RCC 7860 (cell line): ENCODE measurements at regions not wholly inside any gene's neighbourhood (a gene's known extent, or its start where the extent isn't known, plus 50 kb on each side); places are given as distances from the start of the nearest gene placed in this dataset.
"Not testable (repeated sequence)": the region's sequence is repeated elsewhere in the genome, so short reads cannot be mapped to it uniquely, and the experiment has no call there.

Experiments
- DNase-seq: peaks from one replicate; pipeline ENCODE4 v3.0.0-alpha.2; 2015; ENCODE audit warnings: low spot score
- FAIRE-seq: peaks from 2 replicates; lab custom pipeline; 2012; peaks lifted over from hg19 to GRCh38; lab: Jason Lieb, UNC

GRCh38 chr2:176879426-176879995, 333.1 kb upstream of the HNRNPA3 start:
- no peak for DNase-seq
- no peak for FAIRE-seq

- not testable (repeated sequence) for FAIRE-seq, DNase-seq
Observed at GRCh38 chr2:176882045-176882444, 330.5 kb upstream of the HNRNPA3 start.

- no peak for FAIRE-seq
- DNase-seq, result no peak
Observed at GRCh38 chr2:176885001-176885643, 327.5 kb upstream of the HNRNPA3 start.

- no peak for DNase-seq
Observed at GRCh38 chr2:176885661-176886060, 326.9 kb upstream of the HNRNPA3 start.

GRCh38 chr2:176891105-176891504, 321.5 kb upstream of the HNRNPA3 start:
- FAIRE-seq, result no peak
- no peak for DNase-seq

More at GRCh38 chr2:176885661-176886060, 326.9 kb upstream of the HNRNPA3 start:
- FAIRE-seq, result no peak

- FAIRE-seq, result no peak
- DNase-seq, result no peak
Observed at GRCh38 chr2:176891857-176892256, 320.7 kb upstream of the HNRNPA3 start.

- FAIRE-seq (no peak), DNase-seq (no peak)
Observed at GRCh38 chr2:176892676-176893226, 319.8 kb upstream of the HNRNPA3 start.

- no peak for DNase-seq
- no peak for FAIRE-seq
Observed at GRCh38 chr2:176895158-176895557, 317.4 kb upstream of the HNRNPA3 start.

GRCh38 chr2:176902454-176902853, 310.1 kb upstream of the HNRNPA3 start:
- DNase-seq, result no peak
- FAIRE-seq, result no peak

- not testable (repeated sequence) for DNase-seq, FAIRE-seq
Observed at GRCh38 chr2:176904053-176904452, 308.5 kb upstream of the HNRNPA3 start.

- DNase-seq (no peak), FAIRE-seq (no peak)
Observed at GRCh38 chr2:176907341-176907740, 305.3 kb upstream of the HNRNPA3 start.

GRCh38 chr2:176910828-176911227, 301.8 kb upstream of the HNRNPA3 start:
- FAIRE-seq, result no peak
- DNase-seq, result no peak

- FAIRE-seq, result no peak
- no peak for DNase-seq
Observed at GRCh38 chr2:176913955-176914354, 298.6 kb upstream of the HNRNPA3 start.

- no peak for FAIRE-seq
- DNase-seq, result no peak
Observed at GRCh38 chr2:176914371-176914770, 298.2 kb upstream of the HNRNPA3 start.

- not testable (repeated sequence) for DNase-seq, FAIRE-seq
Observed at GRCh38 chr2:176922545-176922944, 290.0 kb upstream of the HNRNPA3 start.

GRCh38 chr2:176923205-176923604, 289.4 kb upstream of the HNRNPA3 start:
- no peak for FAIRE-seq
- no peak for DNase-seq

- no peak for FAIRE-seq
- no peak for DNase-seq
Observed at GRCh38 chr2:176924909-176925534, 287.6 kb upstream of the HNRNPA3 start.

- FAIRE-seq, result no peak
- no peak for DNase-seq
Observed at GRCh38 chr2:176926453-176926852, 286.1 kb upstream of the HNRNPA3 start.

GRCh38 chr2:176929387-176929786, 283.2 kb upstream of the HNRNPA3 start:
- FAIRE-seq, DNase-seq: not testable (repeated sequence)

GRCh38 chr2:176931588-176932563, 280.7 kb upstream of the HNRNPA3 start:
- DNase-seq (peak; percentile 62), FAIRE-seq (peak; percentile 77)

GRCh38 chr2:176934131-176934530, 278.5 kb upstream of the HNRNPA3 start:
- no peak for DNase-seq
- FAIRE-seq, result no peak
